NCI-H748 (cell line): ENCODE measurements at regions not wholly inside any gene's neighbourhood (a gene's known extent, or its start where the extent isn't known, plus 50 kb on each side); places are given as distances from the start of the nearest gene placed in this dataset.

Experiments used
- DNase-seq: peaks from one replicate; lab custom pipeline; 2025; ENCODE audit not compliant: unreplicated experiment; lab: John Stamatoyannopoulos, UW

GRCh38 chr10:129277084-129277483 lies 190.0 kb upstream of the MGMT start:
- DNase-seq, result no peak

GRCh38 chr10:129277841-129278240 lies 189.2 kb upstream of the MGMT start:
- no peak for DNase-seq

DNA sequence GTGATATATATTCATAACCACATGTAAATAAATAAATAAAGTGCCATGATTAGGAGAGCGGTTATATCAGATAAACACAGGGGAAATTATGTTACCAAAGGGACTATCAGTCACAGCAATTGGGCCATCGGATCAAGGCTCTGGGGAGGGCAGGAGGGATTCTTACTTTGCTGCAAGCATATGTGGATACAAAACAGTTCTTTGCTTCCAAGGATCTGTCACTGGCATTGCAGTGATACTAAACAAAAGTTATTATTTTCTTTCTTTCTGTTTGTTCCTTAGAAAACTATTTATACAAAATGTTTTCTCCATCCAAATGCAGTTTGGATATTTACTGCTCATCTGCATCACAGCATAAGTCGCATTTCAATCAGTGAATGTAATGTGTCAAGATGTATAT lies 188.4 kb upstream of the MGMT start:
- DNase-seq, result no peak

- no peak for DNase-seq
Observed at GRCh38 chr10:129279446-129280154, 187.4 kb upstream of the MGMT start.

GRCh38 chr10:129280155-129280502 lies 186.9 kb upstream of the MGMT start:
- no peak for DNase-seq

DNA sequence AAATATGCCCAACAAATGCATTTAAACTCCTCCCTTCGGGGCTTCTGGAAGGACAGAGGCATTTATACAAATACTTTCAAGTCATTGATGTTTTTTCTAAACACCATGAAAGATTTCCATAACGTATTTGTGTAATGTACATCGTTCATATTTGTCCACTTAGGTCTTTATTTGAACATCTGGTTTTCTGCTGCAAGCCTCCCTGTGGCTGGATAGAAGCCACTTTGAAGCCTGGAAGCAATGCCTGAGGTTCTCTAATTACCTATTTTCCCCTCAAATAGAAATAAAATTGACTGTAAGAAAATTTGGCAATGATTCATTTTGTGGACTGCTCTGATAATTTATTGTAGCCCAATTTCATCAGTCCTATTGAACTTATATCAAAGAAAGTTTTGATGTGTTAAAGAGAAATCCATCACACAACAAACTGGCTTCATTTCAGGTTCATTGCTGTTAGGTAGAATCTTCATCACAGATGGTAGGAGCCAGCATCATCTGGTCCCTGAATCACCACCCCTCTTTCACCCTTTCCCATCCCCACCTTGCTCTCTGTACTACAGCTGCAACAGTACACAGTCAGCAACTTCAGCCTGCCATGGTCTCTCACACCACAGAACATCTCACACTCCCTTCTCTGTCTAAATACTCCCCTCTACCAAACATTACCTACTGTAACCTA lies 186.0 kb upstream of the MGMT start:
- no peak for DNase-seq

GRCh38 chr10:129285459-129285858 lies 181.6 kb upstream of the MGMT start:
- no peak for DNase-seq

DNA sequence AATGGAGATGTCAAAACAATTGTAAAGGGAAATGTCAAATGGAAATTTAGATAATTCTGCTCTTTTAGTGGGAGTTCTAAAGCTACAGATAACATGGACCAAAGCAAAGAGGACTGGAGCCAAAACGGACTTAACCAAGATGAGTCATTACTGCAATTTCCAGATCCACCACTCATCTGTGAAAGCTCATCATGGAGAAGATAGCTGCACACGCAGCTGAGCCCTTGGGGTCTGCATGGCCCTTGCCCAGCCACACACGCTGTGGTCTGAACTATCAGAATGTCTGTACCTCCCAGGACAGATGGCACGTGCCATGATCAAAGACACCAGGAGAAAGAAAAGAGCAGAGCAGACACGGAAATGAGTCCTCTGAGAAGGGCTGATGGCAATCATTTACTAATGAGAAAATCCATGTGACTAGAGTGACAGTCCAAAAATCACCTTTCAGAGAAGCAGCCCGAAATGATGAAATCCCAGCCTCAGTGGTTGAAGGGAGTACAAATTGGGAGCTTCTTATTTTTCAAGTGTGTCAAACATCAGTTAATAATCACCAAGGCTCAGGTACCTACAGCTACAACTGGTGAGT lies 177.9 kb upstream of the MGMT start:
- DNase-seq, result no peak

- DNase-seq, result no peak
Observed at GRCh38 chr10:129293991-129294700, 172.9 kb upstream of the MGMT start.

DNA sequence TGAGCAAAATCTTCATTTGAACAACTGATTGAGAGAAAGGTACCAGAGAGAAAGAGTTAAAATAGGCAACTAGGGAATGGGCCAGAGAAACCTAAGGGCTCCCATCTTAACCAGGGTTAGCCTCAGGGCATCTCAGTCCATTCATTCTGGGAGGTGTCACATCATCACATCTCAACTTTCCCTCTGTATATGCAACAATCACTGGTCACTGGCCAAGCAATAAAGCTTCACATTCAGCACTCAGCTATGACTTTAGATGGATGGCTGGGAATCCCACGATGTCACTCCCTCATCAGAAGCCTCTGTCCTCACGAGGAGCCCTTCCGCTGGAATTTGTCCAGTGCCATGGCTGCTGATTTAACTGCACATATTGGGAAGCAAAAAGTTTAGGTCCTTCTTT lies 172.1 kb upstream of the MGMT start:
- DNase-seq, result no peak

DNA sequence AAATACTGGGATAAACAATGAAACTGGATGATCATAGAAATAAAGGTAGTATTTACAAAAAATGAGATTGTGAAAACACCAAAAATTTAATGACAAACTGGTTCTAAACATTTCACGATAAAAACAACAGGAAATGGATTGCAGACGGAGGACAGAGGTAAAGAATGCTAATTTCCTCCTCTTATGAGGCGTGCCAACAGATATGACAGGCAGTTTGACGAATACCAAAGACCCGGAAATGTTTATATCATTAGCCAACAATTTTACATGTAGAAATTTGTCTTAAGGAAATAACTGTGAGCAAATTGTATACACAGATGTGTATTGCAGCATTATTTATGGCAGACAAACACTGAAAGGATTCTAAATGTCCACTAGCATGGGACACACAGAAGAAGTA lies 162.0 kb upstream of the MGMT start:
- no peak for DNase-seq

- no peak for DNase-seq
Observed at GRCh38 chr10:129307141-129307540, 159.9 kb upstream of the MGMT start.

DNA sequence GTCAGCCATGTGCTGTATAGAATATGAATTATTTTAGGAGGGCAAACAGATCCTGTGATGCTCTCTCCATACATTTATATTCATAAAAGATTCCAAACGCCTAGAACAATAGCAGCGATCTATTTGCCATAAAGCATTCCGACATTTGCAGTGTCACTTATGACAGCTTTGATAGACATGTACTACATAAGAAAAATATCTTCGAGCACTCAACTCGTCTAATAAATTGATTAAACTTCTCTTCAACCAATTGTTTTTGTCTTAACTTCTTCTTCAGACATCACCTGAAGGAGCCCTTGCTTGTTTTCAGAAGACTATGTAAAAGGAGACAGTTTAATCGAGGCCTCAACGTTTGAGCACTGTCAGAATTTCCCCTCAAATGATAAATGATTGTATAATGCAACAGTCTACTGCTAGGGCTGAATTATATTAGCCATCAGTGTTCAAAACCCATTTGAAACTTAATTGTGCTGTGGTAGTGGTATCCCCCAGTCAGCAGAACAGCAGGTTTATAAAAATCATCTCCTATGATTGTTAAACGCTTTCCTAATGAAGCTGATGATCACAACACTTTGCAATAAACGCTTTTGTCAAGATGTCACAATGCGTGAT lies 158.0 kb upstream of the MGMT start:
- DNase-seq, result no peak

GRCh38 chr10:129309565-129309964 lies 157.5 kb upstream of the MGMT start:
- no peak for DNase-seq

DNA sequence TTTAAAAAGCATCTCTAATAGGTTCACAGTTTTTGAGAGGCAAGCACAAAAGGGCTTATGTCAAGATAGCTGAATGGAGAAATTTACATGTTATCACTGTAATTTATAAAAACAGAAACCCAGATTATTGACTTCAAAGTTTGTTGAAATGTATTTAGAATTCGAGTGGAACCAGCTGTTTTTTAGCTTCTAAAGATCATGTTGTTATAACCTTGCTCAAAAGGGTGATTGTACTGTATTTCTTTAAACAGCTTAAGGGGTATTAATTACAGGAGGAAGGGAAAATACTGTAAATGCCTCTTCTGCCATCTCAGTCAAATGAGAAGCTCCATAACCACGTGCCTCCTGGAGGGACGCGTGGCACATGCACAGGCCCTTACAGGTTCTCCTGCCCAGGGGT lies 156.2 kb upstream of the MGMT start:
- no peak for DNase-seq

DNA sequence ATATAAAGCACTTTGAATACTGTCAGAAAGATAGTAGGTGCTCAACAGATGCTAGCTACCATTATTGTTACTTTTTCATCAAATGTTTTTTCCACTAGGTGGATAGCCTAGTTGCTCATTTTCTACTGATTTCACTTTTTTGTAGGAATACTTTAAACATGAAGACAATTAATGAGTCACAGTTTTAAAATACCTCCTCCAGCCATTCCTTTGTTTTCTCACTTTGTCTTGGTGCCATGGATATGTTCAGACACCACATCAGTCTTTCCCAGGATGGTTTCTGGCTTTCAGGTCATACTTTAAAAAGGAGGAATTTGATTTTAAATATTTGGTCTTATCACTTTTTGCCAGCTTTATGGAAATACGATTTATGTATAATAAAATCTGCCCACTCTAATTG lies 147.1 kb upstream of the MGMT start:
- no peak for DNase-seq

DNA sequence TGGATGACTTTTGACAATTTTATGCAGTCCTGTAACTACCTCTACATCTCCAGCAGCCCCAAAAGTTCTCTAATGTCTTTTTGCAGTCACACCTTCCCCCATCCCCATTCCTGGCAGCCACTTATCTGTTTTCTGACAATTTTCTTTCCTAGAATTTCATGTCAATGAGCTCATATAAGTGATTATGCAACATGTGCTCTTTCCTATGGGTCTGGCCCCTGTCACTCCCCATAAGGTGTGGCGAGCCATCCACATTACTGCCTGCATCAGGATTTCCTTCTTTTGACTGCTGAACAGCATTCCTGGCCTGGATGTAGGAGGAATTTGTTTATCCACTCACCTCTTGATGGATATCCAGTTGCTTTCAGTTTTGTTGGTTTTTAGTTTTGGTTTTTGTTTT lies 146.7 kb upstream of the MGMT start:
- DNase-seq, result no peak

GRCh38 chr10:129321727-129322126 lies 145.3 kb upstream of the MGMT start:
- DNase-seq, result no peak

DNA sequence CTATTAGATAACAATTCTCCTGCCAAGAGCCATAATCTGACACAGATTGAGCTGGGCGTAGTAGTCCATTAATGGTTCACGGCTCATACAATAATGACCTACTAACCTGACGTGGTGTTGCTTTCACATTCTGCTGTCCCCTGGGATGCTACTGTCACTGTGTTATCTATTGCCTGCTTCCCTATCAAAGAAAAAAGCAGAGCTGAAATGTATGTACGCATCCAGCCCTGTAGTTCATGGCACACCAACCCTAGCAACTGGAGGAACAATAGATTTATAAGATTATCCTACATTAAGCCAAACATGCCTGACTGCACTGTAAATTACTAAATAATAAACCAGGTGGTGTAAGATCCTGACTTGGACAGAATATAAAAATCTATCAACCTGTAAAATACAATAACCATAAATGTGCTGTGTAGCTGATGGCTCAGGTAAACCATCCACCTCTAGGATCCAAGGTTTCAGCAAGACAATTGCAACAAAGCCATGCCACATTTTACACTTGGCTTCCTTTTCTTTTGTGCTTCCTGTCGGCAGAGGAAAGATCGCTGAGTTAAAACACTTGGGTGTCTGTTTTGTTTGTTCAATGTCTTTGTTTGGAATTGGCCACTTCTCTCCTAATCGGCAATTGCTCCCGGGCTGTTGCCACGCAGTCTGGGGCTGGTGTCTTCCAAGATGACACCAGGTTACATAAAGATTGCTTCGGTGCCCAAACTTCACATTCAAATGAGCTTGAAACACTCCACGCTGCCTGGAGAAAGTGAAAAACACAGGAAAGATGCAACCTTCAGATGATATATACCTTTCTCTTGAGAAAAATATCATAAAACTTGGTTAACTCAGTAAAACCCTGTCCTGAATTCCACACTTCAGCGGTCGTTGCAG lies 143.9 kb upstream of the MGMT start:
- peak; percentile 22 for DNase-seq

- DNase-seq, result no peak
Observed at GRCh38 chr10:129323879-129324278, 143.2 kb upstream of the MGMT start.

DNA sequence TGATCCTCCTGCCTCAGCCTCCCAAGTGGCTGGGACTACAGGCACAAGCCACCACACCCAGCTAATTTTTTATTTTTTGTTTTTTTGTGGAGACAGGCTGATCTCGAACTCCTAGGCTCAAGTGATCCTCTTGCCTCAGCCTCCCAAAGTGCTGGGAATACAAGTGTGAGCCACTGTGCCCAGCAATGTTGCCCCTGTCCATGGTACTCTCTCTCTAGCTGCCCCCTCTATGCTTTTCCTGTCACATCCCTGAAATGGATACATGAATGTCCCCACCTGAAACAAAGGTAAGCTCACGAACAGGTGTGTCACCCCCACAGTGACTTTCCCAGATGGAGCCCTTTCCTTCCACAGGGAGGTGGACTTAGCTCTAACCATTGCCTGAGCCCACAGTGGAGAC lies 141.1 kb upstream of the MGMT start:
- no peak for DNase-seq
